GM20000 (cell line): ENCODE measurements at regions not wholly inside any gene's neighbourhood (a gene's known extent, or its start where the extent isn't known, plus 50 kb on each side); places are given as distances from the start of the nearest gene placed in this dataset.

Experiments
- DNase-seq: peaks from one replicate; pipeline ENCODE4 v3.0.0; 2012; ENCODE audit warnings: low spot score
- CTCF ChIP-seq: IDR thresholded peaks from 2 replicates; pipeline ENCODE4 v1.5.1; 2012; ENCODE audit warnings: mild to moderate bottlenecking, control low read depth; ENCODE audit errors: extremely low read depth, missing control alignments

- no peak for TF ChIP-seq CTCF
- DNase-seq, result no peak
Observed at GRCh38 chr2:196565982-196566381, 73.5 kb upstream of the CCDC150 start.

- DNase-seq, result no peak
- TF ChIP-seq CTCF, result no peak
Observed at GRCh38 chr2:196566961-196567666, 72.4 kb upstream of the CCDC150 start.

- DNase-seq, result no peak
- TF ChIP-seq CTCF, result no peak
Observed at GRCh38 chr2:196568506-196568905, 71.0 kb upstream of the CCDC150 start.

GRCh38 chr2:196584903-196585302, 54.6 kb upstream of the CCDC150 start:
- no peak for TF ChIP-seq CTCF
- no peak for DNase-seq

- TF ChIP-seq CTCF, result no peak
- DNase-seq, result no peak
Observed at GRCh38 chr2:196586511-196586991, 53.0 kb upstream of the CCDC150 start.

GRCh38 chr2:196587056-196587455, 52.5 kb upstream of the CCDC150 start:
- TF ChIP-seq CTCF, result no peak
- DNase-seq, result no peak

GRCh38 chr2:196587739-196588138, 51.8 kb upstream of the CCDC150 start:
- no peak for TF ChIP-seq CTCF
- DNase-seq, result no peak
